ENCODE measurements at regions not wholly inside any gene's neighbourhood (a gene's known extent, or its start where the extent isn't known, plus 50 kb on each side); places are given as distances from the start of the nearest gene placed in this dataset.
"Not testable (repeated sequence)": the region's sequence is repeated elsewhere in the genome, so short reads cannot be mapped to it uniquely, and the experiment has no call there.

DNA sequence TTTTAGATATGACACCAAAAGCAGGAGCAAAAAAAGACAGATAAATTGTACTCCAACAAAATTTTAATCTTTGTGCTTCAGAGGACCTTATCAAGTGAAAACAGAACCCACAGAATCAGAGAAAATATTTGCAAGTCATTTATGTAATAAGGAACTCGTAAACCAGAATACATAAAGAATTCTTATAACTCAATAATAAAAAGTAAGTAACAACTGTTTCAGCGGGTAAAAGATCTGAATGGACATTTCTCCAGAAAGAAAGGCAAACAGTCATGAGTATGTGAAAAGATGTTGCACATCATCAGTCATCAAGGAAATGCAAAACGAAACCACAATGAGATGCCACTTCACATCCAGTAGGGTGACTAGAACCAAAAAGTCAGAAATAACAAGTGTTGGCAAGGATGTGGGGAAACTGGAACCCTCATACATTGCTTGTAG lies 167.7 kb upstream of the KCTD7 start:
- TF ChIP-seq CTCF (conservative IDR thresholded peaks at IDR 0.05; ENCODE audit: low read depth, low read length): no peak
- DNase-seq (ENCODE audit: low read depth): no peak
- H3K4me3 ChIP-seq (ENCODE audit: low read length): no peak overlapping the region

DNA sequence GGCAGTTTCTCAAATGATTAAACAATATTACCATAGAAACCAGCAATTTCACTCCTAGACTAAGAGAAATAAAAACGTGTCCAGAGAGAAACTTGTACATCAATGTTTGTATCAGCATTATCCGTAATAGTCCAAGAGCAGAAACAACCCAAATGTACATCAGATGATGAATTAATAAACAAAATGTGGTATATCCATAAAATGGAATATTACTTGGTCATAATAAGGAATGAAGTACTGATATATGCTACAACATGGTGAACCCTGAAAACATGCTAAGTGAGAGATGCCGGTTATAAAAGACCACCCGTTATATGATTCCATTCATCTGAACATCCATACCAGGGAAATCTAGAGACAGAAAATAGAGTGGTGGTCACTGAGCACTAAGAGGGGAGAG lies 167.3 kb upstream of the KCTD7 start:
- DNase-seq (ENCODE audit: low read depth); H3K4me3 ChIP-seq (ENCODE audit: low read length): not testable (repeated sequence)

DNA sequence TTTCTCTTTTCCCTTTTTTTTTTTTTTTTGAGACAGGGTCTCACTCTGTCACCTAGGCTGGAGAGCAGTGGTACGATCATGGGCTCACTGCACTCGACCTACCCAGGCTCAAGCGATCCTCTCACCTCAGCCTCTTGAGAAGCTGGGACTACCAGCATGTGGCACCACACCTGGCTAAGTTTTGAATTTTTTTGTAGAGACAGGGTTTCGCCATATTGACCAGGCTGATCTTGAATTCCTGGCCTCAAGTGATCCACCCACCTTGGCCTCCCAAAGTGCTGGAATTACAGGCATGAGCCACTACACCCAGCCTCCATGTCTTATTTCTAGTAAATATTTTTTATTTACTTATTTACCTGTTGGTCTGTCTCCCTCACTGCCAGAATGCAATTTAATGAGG lies 165.8 kb upstream of the KCTD7 start:
- not testable (repeated sequence) for DNase-seq (ENCODE audit: low read depth)

DNA sequence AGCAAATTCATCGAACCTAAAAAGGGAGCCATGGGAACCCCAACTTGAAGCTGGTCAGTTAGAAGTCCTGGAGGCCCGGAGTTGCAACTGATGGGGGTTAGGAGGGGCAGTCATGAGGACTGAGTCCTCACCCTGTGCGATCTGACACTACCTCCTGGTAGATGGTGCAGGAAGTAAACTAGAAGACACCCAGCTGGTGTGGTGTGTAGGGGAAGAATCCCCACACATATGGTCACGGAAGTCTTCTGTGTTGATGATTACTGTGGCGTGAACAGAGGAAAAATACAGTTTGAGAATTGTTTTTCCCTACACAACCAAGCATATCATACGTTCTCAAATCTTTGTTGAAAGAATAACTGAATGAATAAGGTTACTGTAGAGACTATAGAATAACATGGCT lies 164.6 kb upstream of the KCTD7 start:
- TF ChIP-seq CTCF (conservative IDR thresholded peaks at IDR 0.05; ENCODE audit: low read depth, low read length): no peak
- DNase-seq (ENCODE audit: low read depth): no peak

More for the DNA sequence above, 165.8 kb upstream of the KCTD7 start:
- not testable (repeated sequence) for H3K4me3 ChIP-seq (ENCODE audit: low read length)

DNA sequence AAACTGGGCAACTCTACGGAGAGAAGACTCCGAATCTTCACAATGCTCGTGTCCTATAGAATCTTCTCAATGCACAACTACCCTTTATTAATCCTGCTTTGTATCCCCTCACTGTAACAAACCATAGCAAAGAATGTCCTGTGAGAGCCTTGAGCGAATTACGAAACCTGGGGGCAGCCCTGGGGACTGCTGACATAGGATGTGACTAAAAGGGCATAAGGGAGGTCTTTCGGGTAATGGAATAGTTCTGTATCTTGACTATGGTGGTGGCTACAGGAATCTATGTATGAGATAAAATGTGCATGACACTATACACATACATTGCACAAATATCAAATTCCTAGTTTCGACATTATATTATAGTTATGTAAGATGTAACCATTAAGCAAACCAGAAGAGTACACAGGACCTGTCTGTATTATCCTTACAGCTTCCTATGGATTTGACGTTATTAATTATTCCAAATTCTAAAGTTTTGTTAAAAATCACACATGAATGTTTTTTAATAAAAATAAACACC lies 162.5 kb upstream of the KCTD7 start:
- no peak overlapping the region for H3K4me3 ChIP-seq (ENCODE audit: low read length)
- TF ChIP-seq CTCF (conservative IDR thresholded peaks at IDR 0.05; ENCODE audit: low read depth, low read length): no peak
- DNase-seq (ENCODE audit: low read depth): no peak

More for the DNA sequence above, 164.6 kb upstream of the KCTD7 start:
- H3K4me3 ChIP-seq (ENCODE audit: low read length): no peak overlapping the region

DNA sequence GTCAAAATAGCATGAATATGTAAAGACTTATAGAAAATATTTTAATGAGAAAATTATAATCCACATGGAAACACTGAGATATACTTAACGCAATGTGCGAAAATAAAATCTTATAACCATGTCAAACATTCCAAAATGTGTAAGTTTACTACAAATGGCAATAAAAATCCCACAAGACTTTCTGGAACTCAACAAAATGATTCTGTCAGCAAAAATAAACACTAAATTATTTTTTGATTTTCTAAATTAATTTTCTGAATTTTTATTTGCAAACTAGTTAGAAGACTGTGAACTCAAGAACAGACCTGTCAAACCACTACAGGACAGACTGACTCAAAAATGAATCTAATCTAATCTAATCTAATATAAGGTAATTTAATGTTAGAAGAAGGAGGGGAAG lies 160.8 kb upstream of the KCTD7 start:
- no peak for TF ChIP-seq CTCF (conservative IDR thresholded peaks at IDR 0.05; ENCODE audit: low read depth, low read length)
- H3K4me3 ChIP-seq (ENCODE audit: low read length): no peak overlapping the region
- DNase-seq (ENCODE audit: low read depth): no peak

DNA sequence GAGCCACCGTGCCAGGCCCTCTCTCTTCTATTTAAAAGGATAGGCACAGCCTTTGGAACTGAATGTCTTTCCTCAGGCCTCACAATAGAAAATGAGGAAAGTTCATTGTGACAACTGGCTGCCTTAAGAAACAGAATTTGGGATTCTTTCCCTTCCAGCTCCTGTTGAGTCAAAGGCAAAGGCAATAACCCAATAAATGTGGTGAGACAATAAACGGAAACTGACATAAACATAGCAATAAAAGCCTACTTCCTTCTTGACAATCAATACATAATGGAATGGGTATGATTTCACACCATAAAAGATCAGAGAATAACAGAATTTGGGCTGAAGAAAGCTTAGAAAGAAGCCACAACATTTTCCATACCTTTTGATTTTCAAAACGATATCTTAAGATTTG lies 155.6 kb upstream of the KCTD7 start:
- H3K4me3 ChIP-seq (ENCODE audit: low read length); DNase-seq (ENCODE audit: low read depth): not testable (repeated sequence)

DNA sequence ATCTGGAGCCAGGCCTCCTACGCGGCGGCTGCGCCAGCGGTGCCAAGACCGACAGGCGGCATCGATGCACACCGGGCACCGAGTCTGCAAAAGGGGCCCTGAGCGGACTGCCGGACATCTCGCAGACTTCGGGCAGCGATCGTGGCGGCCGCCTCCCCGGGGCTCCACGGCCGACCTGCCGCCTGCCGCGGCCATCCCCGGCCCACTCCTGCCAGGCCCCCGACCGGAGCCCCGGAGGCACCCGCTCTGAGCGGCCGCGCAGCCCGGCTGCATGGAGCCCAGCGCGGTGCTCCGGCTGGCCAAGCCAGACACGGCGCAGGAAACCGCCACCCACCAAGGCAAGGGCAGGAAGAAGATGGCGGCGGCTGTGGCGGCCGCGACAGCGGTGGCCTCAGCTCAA lies 154.2 kb upstream of the KCTD7 start:
- TF ChIP-seq CTCF (conservative IDR thresholded peaks at IDR 0.05; ENCODE audit: low read depth, low read length): no peak
- no peak for DNase-seq (ENCODE audit: low read depth)

DNA sequence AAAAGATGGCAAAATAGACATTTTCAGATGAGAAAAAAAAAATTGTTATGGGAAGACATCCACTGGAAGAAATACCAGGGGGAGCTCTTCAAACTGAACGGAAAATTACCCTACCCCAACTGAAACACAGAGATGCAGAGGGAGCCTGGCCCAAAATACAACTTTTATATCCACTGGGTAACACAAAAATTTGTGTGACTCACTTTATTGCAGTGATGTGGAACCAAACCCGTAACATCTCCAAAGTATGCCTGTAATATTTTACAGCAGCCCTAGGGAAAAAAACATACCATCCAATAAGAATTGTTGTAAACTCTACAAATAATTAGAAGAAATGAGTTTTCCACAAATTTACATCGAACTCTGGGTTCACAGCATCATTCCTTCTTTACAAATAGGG lies 152.6 kb upstream of the KCTD7 start:
- not testable (repeated sequence) for H3K4me3 ChIP-seq (ENCODE audit: low read length); DNase-seq (ENCODE audit: low read depth)

More for the DNA sequence above, 154.2 kb upstream of the KCTD7 start:
- H3K4me3 ChIP-seq (ENCODE audit: low read length): no peak overlapping the region

DNA sequence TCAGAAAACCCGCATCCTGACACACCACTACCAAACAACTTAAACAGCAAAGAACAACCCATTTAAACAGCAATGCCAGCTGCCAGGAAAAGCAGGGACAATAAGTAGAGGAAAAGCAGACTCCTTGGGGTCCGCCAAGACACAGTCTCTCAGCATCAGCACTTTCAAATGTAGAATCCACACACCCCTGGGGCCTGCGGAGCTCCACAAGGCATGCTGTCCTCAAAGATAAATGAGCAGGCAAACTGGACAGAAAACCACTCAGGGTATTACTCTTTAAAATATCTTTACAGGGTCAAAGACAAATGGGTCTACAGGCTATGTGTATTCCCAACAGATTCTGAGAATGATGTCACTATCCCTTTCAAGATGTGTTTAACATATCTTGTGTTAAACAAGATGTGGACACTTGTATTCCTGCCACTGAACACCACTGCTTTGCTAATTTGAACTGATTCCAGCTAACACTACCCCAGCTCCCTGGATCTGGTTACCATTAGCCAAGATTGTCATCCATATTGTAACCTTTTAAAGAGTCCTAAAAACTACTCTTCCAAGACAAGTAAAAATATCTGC lies 150.8 kb upstream of the KCTD7 start:
- not testable (repeated sequence) for DNase-seq (ENCODE audit: low read depth); H3K4me3 ChIP-seq (ENCODE audit: low read length)

- DNase-seq (ENCODE audit: low read depth): not testable (repeated sequence)
Measured at GRCh38 chr7:66481229-66481628, 147.5 kb upstream of the KCTD7 start.

DNA sequence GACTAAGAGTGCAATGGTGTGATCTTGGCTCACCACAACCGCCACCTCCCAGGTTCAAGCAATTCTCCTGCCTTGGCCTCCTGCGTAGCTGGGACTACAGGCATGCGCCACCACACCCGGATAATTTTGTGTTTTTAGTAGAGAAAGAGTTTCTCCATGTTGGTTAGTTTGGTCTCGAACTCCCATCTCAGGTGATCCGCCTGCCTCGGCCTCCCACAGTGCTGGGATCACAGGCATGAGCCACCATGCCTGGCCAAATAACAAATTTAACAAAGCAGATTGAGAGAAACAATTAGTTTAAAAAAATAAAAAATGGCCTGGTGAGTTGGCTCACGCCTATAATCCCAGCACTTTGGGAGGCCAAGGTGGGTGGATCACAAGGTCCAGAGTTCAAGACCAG lies 139.6 kb upstream of the KCTD7 start:
- not testable (repeated sequence) for DNase-seq (ENCODE audit: low read depth); H3K4me3 ChIP-seq (ENCODE audit: low read length)

More at GRCh38 chr7:66481229-66481628, 147.5 kb upstream of the KCTD7 start:
- not testable (repeated sequence) for H3K4me3 ChIP-seq (ENCODE audit: low read length)

DNA sequence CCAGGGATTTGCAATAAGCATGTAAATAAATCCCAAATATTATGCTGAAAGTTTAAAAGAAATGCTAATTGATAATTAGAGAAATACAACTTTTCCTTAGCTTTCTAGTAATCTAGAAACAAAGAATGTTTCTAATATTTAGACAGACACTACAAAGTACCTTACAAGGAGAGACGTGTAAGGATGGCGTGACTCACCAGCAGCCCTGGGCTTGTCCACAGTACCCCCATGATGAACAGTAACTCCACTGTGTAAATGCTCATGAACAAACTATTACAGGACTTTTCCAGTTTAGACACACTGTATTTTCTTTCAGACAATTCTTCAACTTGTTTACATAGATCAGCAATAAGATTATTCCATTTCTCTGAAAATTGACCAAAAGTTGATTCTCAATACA lies 138.9 kb upstream of the KCTD7 start:
- not testable (repeated sequence) for H3K4me3 ChIP-seq (ENCODE audit: low read length); DNase-seq (ENCODE audit: low read depth)

GRCh38 chr7:66490979-66491378 lies 137.7 kb upstream of the KCTD7 start:
- DNase-seq (ENCODE audit: low read depth); H3K4me3 ChIP-seq (ENCODE audit: low read length): not testable (repeated sequence)

Data from retinal pigment epithelial cell (primary cell).